HG03439 (cell line): ENCODE measurements at regions not wholly inside any gene's neighbourhood (a gene's known extent, or its start where the extent isn't known, plus 50 kb on each side); places are given as distances from the start of the nearest gene placed in this dataset.
"Not testable (repeated sequence)": the region's sequence is repeated elsewhere in the genome, so short reads cannot be mapped to it uniquely, and the experiment has no call there.

Experiments
- ATAC-seq: cut with Tn5 transposase; IDR thresholded peaks from one replicate; pipeline ENCODE4 v1.9.1; 2021; ENCODE audit warnings: mild to moderate bottlenecking, moderate library complexity; ENCODE audit not compliant: unreplicated experiment

DNA sequence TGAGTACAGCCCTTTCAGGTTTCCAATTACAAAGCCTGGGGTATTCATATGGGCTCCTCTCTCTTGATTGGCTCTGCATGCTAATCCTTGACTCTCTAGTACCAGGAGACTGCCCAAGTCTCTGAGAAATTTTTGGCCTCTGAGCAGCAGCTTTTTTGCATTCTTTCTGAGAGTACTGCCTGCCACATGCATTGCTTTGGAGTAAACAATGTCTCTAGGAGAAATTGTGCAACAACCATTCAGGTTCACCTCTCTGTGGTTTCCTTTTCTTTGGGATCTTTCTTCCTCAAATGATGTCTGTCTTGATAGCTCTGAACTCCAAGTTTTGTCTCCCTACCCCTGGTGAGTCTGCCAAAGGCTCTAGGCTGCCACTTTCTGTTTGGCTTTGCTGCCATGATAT, 115.8 kb upstream of the SETBP1 start:
- no peak for ATAC-seq

- ATAC-seq: no peak
Observed at GRCh38 chr18:44568342-44568741, 112.3 kb upstream of the SETBP1 start.

DNA sequence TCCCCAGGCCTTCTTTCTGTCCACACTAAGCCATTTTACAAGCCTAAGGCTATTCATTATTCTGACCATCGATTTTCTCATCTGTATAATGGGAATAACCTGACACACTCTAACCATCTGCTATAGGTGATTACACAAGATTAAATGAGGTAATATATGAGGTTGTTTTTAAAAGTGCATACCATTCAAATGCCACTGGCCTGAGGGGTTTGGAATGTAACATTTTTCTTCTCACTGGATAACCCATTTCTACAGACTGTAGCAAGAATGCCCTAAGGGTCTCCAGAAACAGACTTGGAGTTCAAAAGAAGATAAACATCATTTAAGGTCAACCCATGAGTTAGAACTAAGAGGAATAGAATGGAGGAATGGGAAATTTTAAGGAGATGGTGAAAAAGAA, 111.7 kb upstream of the SETBP1 start:
- ATAC-seq: no peak

DNA sequence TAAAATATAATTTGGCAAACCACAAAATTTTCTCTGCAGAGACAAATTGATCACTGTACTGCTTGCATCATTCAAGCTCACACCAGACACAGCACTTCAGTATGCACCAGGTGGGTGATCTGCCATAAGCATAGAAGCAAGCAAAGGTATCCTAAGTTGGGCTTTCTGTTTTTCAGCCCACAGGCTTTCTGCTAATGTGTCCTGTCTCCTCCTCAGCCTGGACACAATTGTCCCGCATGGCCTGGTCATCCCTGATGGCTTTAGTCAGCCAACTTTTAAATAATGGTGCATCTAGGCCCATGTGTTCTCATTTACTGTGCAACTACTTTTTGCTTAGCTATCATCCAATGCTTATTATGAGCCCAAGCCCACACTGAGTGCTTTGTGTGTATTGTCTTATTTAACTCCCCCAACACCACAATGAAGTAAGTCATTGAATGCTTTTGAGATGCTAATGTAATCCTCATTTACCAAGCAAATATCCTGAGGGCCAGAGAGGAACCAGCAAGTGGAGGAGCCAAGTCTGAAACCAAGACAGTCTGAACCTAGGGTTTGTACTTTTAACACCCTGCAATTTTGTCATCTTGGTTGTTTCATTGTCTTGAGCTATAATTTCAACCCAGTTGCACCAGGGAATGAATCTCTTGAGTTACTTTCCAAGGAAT, 111.2 kb upstream of the SETBP1 start:
- ATAC-seq: no peak

DNA sequence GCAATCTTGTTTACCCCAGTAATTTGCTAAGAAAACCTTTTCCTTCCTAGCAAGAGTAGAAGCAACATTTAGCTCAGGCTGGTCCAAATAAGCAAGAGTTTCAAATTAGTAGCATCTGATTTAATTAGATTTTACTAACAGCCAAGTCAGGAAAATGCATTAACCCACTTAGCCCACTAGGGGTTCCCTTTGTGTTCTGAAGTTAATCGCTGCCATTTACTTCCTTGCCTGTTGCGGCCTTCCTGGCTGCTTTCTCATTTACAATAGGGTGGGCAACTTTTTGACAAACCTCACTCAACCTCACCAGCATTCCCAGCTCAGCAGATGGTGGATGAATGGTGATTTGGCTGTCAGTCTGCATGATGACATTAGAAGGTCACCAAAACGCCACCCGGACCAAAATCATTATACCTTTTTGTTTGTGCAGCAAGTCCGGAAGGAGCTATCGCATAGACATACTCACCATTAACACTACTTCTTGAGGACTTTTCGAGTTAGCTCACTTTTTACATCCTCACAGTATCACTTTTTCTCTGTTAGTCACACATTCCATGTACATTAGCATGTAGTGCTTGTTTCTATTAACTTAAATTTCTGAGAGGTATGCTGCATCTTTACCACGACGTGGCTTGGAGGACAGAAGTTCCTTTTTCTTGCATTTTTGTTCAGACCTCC, 101.5 kb upstream of the SETBP1 start:
- no peak for ATAC-seq

GRCh38 chr18:44579745-44580144, 100.9 kb upstream of the SETBP1 start:
- no peak for ATAC-seq

DNA sequence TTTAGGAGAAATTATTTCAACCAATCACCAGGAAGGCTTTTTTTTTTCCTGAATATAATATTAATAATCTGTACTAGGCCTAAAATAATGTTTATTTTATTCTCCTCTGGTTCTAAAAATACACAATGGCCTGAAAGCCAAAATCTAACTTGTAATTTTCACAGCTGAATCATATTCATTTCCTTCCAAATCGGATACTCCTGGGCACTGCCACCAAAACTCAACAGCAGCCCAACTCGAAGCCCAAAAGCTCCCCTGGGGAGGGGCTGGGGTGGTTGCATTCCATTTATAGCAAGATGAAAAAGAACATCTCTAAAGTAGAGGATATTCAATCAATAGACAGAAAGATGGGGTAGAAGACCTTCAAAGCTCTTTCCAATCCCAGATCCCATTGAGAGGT, 100.5 kb upstream of the SETBP1 start:
- ATAC-seq: no peak

DNA sequence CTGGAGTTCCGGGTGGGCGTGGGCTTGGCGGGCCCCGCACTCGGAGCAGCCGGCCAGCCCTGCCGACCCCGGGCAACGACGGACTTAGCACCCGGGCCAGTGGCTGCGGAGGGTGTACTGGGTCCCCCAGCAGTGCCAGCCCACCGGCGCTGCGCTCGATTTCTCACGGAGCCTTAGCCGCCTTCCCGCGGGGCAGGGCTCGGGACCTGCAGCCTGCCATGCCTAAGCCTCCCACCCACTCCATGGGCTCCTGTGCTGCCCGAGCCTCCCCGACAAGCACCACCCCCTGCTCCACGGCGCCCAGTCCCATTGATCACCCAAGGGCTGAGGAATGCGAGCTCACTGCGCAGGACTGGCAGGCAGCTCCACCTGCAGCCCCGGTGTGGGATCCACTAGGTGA, 99.9 kb upstream of the SETBP1 start:
- ATAC-seq: not testable (repeated sequence)

GRCh38 chr18:44582456-44582855, 98.2 kb upstream of the SETBP1 start:
- ATAC-seq: no peak

DNA sequence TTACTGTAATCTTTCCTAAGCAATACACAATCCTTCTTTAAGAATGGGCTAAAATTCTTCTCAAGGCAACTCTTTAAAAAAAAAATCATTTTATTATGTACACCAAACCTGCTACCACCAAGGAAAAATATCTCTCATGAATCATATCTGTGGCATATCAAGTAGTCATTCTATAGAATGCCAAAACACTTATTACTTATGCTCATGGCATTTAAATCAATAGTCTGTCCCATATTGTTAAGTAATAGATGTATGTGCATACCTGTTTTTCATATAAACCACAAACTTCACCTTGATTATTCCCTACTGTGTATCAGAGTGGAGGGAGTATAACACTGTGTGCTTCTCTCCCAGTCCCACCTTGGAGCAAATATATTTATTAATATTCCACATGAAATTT, 95.8 kb upstream of the SETBP1 start:
- ATAC-seq: no peak

DNA sequence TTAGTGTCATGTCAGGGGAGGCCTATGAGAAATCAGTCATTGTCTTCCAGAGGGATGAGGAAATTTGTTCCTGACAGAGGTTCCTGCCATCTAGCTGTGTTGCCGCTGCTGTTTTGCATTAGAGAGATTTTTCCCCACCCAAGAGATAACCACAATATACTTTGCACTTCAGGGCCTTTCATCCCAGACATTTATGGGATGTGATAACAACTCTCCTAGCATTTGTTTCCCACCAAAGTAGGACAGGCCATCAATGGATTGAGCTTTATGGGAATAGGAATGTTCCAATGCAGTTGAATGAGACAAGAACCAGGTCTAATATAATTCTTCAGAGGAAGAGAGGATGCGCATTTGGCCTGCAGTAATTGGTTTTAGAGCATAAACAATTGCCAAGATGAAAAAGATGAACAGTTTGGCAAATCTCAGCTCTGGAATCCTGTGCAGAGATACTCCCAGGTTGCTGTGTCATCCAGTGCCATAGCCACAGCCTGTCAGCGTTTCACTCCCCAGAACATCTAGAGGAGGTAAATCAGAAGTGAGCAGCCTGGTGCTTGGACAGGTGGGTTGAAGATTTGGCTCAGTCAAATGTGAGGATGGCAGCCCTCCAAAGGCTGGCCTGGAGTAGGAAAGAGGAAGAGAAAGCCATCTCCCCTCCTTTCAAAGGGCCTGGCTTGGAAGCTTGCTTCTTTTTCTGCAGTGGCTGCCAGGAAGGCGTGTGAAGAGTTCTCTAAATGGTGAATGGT, 93.7 kb upstream of the SETBP1 start:
- no peak for ATAC-seq

DNA sequence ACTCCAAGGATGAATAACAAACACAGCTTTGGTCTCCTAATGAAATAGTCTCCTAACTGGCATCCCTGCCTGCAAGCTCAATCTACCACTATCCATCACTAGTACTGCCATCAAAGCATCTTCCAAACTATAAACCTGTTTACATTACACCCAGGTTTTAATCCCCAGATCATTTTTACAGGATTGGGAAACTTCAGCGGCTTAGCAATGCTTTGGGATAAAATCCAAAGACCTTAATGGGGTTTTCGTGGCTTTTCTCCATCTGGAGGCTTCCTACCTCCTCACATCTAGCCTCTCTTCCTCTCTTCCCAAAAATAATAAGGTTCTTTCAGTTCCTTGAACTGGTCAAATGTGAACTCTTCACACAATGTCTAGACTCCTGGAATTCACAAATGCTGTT, 92.2 kb upstream of the SETBP1 start:
- no peak for ATAC-seq

DNA sequence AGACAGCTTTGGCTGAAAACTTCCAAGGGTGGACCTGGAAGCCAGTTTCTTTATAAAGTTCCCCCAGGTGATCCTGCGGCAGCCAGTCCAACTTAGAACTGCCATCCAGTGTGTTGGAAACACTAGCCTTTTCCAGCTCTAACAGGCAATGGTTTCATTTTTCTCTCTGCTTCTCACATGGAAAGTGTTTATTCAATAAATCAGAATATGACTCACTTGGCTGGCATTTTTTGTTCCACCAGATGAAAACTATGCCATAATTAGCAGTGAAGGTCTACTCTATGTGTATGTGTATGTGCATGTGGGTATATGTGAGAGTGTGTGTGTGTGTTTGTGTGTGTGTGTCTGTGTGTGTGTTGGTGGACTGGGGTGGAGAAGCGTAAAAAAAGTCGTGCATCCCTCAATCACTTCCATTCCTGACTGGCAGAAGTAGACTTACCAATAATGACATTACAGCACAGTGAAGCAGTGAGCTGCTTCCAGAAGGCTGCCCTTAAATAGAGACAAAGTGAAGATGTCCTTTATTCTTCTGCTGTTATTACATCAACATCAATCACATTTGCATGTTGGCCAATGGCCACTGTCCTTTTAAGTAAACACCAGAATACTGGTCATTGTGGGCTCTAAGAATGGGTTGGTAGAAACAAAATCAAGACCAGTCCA, 90.9 kb upstream of the SETBP1 start:
- ATAC-seq: no peak

GRCh38 chr18:44590956-44591670, 89.6 kb upstream of the SETBP1 start:
- ATAC-seq: no peak

- no peak for ATAC-seq
Observed at GRCh38 chr18:44592639-44593038, 88.0 kb upstream of the SETBP1 start.

DNA sequence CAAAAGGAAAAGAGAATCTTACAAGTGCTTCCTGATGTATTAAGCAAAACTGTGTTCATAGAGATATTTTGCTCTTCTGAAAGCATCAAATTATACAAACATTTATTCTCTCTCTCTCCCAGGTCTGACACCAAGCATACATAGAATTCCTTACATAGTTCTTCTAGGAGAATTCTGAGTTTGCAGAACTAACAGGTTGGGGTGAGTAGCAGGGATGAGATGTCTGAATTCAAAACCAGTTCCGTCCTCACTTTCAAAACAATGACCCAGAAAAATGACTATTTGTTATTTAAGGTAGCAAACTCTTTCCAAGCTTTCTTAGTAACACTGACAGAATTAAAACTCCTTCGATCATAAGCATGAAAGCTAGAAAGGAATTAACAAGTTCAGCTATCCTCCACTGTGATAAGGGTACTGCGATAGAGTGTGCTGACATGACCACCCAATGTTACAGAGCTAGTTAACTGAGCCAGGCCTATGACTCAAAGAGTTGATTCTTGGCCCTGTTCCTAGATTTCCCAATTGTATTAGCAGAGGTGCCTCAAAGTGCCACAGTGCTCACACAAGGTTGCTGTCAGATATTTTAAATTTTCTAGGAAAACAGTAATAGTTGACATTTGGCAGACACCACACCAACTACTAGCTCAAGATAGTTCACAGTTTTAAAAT, 85.8 kb upstream of the SETBP1 start:
- ATAC-seq: no peak

DNA sequence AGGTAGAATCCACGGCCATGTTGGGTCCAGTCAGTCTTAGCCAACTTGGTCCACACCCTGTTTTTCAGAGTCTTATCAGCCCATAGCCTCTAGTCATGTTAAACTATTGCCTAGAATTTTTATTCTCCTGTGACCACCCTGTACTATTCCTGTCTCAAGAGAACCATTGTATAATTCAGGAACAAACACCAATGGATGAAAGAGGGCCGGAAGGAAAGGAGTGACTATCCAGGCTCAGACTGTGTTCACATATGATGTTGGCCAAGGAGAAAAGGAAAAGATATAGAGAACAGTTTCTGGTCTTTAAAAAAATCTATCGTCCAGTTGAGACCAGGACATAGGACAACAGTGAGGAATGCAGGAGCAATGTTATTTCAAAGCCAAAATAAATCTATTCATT, 82.9 kb upstream of the SETBP1 start:
- no peak for ATAC-seq

DNA sequence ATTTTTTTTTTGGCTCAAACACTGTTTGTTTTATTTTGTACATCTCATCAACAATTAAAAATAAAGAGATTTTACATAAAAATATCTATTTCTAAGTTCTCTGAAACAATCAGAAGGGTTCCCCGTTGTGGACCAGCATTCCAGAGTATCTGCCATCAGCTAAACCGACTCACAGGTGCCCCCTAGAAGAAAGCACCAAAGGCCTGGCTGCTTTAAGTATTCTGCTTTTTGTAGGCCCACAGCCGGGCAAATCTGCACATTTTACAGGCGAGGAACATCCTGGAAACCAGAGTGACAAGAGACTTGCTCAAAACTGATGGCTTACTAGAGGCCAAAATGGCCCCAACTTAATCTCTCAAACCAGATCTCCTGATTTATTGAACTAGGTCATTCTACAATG, 82.2 kb upstream of the SETBP1 start:
- ATAC-seq: no peak

- no peak for ATAC-seq
Observed at GRCh38 chr18:44599412-44599811, 81.3 kb upstream of the SETBP1 start.

GRCh38 chr18:44601447-44601846, 79.2 kb upstream of the SETBP1 start:
- ATAC-seq: no peak
